Neural progenitor cell (in vitro differentiated cells): ENCODE measurements at regions not wholly inside any gene's neighbourhood (a gene's known extent, or its start where the extent isn't known, plus 50 kb on each side); places are given as distances from the start of the nearest gene placed in this dataset.

Experiments used
- EZH2 ChIP-seq: fragments of 200-600 bp; sonication (generic); IDR thresholded peaks from 2 replicates; pipeline ENCODE4 v1.6.1; 2017; ENCODE audit warnings: antibody characterized with exemption, mild to moderate bottlenecking, moderate library complexity
- TF ChIP-seq, protein P1 (sequence below): fragments of 200-600 bp; sonication (generic); IDR thresholded peaks from 2 replicates; pipeline ENCODE4 v1.5.1; 2017; ENCODE audit warnings: antibody characterized with exemption, mild to moderate bottlenecking

DNA sequence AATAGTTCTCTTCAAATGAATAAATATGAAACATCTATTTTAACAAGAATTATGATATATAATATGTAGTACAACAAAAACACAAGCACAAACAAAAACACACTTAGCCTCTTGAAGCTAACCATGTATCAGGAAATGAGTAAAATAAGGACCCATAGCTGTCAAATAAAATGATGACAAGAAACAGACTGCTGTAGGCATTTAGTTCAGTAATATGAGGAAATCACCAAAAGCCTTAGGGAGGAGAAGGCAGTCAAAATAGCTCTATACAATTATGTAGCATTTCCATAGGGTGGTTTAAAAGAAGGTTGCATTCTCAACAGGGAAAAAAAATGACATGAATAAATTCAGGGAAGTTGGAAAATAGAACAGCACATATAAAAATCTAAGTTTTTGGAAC lies 163.4 kb downstream of the PCDH20 start:
- TF ChIP-seq, protein P1, sequence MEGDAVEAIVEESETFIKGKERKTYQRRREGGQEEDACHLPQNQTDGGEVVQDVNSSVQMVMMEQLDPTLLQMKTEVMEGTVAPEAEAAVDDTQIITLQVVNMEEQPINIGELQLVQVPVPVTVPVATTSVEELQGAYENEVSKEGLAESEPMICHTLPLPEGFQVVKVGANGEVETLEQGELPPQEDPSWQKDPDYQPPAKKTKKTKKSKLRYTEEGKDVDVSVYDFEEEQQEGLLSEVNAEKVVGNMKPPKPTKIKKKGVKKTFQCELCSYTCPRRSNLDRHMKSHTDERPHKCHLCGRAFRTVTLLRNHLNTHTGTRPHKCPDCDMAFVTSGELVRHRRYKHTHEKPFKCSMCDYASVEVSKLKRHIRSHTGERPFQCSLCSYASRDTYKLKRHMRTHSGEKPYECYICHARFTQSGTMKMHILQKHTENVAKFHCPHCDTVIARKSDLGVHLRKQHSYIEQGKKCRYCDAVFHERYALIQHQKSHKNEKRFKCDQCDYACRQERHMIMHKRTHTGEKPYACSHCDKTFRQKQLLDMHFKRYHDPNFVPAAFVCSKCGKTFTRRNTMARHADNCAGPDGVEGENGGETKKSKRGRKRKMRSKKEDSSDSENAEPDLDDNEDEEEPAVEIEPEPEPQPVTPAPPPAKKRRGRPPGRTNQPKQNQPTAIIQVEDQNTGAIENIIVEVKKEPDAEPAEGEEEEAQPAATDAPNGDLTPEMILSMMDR = no peak
- no peak for TF ChIP-seq EZH2
